Bronchial epithelial cell (primary cell): ENCODE measurements at regions not wholly inside any gene's neighbourhood (a gene's known extent, or its start where the extent isn't known, plus 50 kb on each side); places are given as distances from the start of the nearest gene placed in this dataset.
"Not testable (repeated sequence)": the region's sequence is repeated elsewhere in the genome, so short reads cannot be mapped to it uniquely, and the experiment has no call there.

Experiments used
- DNase-seq: peaks from one replicate; pipeline ENCODE4 v3.0.0-alpha.2; 2010; ENCODE audit warnings: low read depth
- FAIRE-seq: peaks from 2 replicates; lab custom pipeline; 2011; peaks lifted over from hg19 to GRCh38; lab: Jason Lieb, UNC
- H3K27me3 ChIP-seq: 2 replicates; pipeline ENCODE4 v1.5.1; 2011; ENCODE audit warnings: low read length; ENCODE audit not compliant: control insufficient read depth, insufficient read depth
- H3K36me3 ChIP-seq: 2 replicates; pipeline ENCODE4 v1.5.1; 2011; ENCODE audit warnings: low read length; ENCODE audit not compliant: control insufficient read depth, insufficient read depth
- H3K4me3 ChIP-seq: 2 replicates; pipeline ENCODE4 v1.5.1; 2011; ENCODE audit warnings: mild to moderate bottlenecking, low read depth, low read length, control low read depth
- CTCF ChIP-seq: IDR thresholded peaks from 2 replicates; pipeline ENCODE4 v1.5.1; 2011; ENCODE audit warnings: mild to moderate bottlenecking, moderate library complexity, low read length, control low read depth, inconsistent platforms; ENCODE audit not compliant: insufficient read depth, severe bottlenecking

GRCh38 chr13:82058364-82058763 lies 1717.4 kb upstream of the SPRY2 start:
- DNase-seq (no peak), FAIRE-seq (no peak)
- TF ChIP-seq CTCF = no peak
- no peaks in the 10 kb centered on the region for H3K27me3 ChIP-seq
- H3K4me3 ChIP-seq = no peak overlapping the region
- H3K36me3 ChIP-seq = no peaks in the 10 kb centered on the region

GRCh38 chr13:82045316-82045715 lies 1704.4 kb upstream of the SPRY2 start:
- FAIRE-seq, H3K4me3 ChIP-seq, H3K36me3 ChIP-seq, H3K27me3 ChIP-seq, DNase-seq: not testable (repeated sequence)

GRCh38 chr13:82036602-82037001 lies 1695.7 kb upstream of the SPRY2 start:
- FAIRE-seq (no peak), DNase-seq (no peak)
- Histone ChIP-seq H3K36me3 (no peaks in the 10 kb centered on the region), H3K4me3 (no peak overlapping the region), H3K27me3 (no peaks in the 10 kb centered on the region)
- TF ChIP-seq CTCF = no peak

DNA sequence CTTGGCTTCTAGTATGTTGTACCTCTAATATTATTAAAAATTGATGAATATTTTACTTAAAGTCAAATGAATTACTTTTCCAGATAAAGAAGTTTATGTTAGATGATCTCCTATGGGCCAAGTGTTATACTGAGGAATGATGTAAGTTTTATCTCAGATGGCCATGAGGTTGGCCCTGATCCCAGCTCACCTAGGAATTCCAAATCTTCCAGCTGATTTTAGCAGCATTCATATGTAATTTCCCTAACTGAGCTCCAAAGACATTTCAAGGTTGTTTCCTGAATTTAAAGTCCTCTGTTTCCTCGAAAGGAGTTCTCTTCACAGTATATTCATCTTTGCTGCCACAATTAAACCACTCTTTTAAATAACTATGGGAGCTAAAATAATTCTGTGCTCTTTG lies 1670.4 kb upstream of the SPRY2 start:
- Histone ChIP-seq H3K4me3 (no peak overlapping the region), H3K36me3 (no peaks in the 10 kb centered on the region), H3K27me3 (no peaks in the 10 kb centered on the region)
- TF ChIP-seq CTCF = no peak
- DNase-seq (no peak), FAIRE-seq (no peak)

- Histone ChIP-seq H3K27me3 (no peaks in the 10 kb centered on the region), H3K4me3 (no peak overlapping the region), H3K36me3 (no peaks in the 10 kb centered on the region)
- DNase-seq (peak; percentile 17), FAIRE-seq (no peak)
- TF ChIP-seq CTCF = no peak
Measured at GRCh38 chr13:82010780-82011179, 1669.9 kb upstream of the SPRY2 start.

DNA sequence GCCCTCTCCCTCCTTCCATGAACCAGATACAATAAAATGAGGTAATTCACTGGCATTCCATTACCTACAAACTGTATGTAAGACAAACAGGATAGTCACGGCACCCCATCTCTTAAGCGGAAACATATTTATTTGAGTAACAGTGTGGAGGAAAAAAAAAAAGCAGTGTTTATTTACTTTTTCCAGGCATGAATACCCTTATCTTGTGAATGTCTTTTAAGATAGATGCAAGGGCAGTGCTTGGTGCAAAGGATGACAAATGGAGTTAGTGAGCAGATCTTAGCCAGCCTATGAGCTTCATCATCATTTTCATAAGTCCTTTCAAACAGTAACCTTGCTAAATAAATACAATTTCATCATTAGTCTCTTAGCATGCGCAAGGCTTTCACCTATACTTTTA lies 1661.8 kb upstream of the SPRY2 start:
- no peak for TF ChIP-seq CTCF

More for the DNA sequence above, 1661.8 kb upstream of the SPRY2 start:
- H3K4me3 ChIP-seq = no peak overlapping the region
- no peak for DNase-seq
- H3K27me3 ChIP-seq = no peaks in the 10 kb centered on the region
- FAIRE-seq = no peak
- no peaks in the 10 kb centered on the region for H3K36me3 ChIP-seq
